Kidney (tissue), 13 donors: ENCODE measurements at regions not wholly inside any gene's neighbourhood (a gene's known extent, or its start where the extent isn't known, plus 50 kb on each side); places are given as distances from the start of the nearest gene placed in this dataset.

ENCODE experiments used
- DNase-seq, 5 donors: peaks; one replicate each; pipeline ENCODE4 v3.0.0-alpha.2; 2013 to 2020
- FAIRE-seq: peaks from 2 replicates; lab custom pipeline; 2012; peaks lifted over from hg19 to GRCh38; lab: Jason Lieb, UNC
- H3K27ac ChIP-seq, 2 donors: one replicate each; pipeline ENCODE4 v1.7.0; 2013; ENCODE audit warnings: low read depth in 2 of 2, low read length in 2 of 2, inconsistent platforms in 1 of 2
- H3K27me3 ChIP-seq: one replicate; pipeline ENCODE4 v1.7.1; 2013; ENCODE audit warnings: low read length, inconsistent platforms; ENCODE audit not compliant: control insufficient read depth, insufficient read depth
- H3K36me3 ChIP-seq, 3 donors: one replicate each; pipeline versions ENCODE4 v1.7.0 to v1.7.1; 2013; ENCODE audit warnings: low read length in 3 of 3, control low read depth in 1 of 3, inconsistent platforms in 1 of 3; ENCODE audit not compliant: insufficient read depth in 3 of 3, control insufficient read depth in 2 of 3
- H3K4me1 ChIP-seq, 3 donors: one replicate each; pipeline versions ENCODE4 v1.7.0 to v1.7.1; 2013; ENCODE audit warnings: low read length in 3 of 3, inconsistent platforms in 1 of 3, low read depth in 1 of 3; ENCODE audit not compliant: control insufficient read depth in 2 of 3, insufficient read depth in 2 of 3
- H3K4me3 ChIP-seq, 3 donors: one replicate each; pipeline versions ENCODE4 v1.7.0 to v1.8.1; 2013; ENCODE audit warnings: low read length in 3 of 3, control low read depth in 1 of 3, inconsistent platforms in 1 of 3
- H3K9ac ChIP-seq, 3 donors: one replicate each; pipeline versions ENCODE4 v1.7.0 to v1.7.1; 2013; ENCODE audit warnings: low read length in 3 of 3, control low read depth in 1 of 3, inconsistent platforms in 1 of 3
- H3K9me3 ChIP-seq, 3 donors: one replicate each; pipeline versions ENCODE4 v1.7.0 to v1.7.1; 2013; ENCODE audit warnings: low read length in 3 of 3, control low read depth in 1 of 3, inconsistent platforms in 1 of 3; ENCODE audit not compliant: control insufficient read depth in 2 of 3, insufficient read depth in 1 of 3
- intact Hi-C: fragments of 100-400 bp; cut with DNase I; formaldehyde crosslinking; loops from one replicate; pipeline ENCODE4 v1.11.1; 2022
- TF ChIP-seq, protein P1 (sequence below): IDR thresholded peaks from 3 replicates; pipeline ENCODE4 v1.5.1; 2012; ENCODE audit warnings: mild to moderate bottlenecking, moderate library complexity, borderline replicate concordance; ENCODE audit not compliant: insufficient read depth; ENCODE audit errors: extremely low read depth
- donor health status: control.
- donor health status: control.
- donor health status: control.
- donor health status: control.
- donor health status: control.
- donor health status: DM: yes; HTN: yes; CAD: no.
- donor health status: Normal renal cell carcinoma (clear cell type).

DNA sequence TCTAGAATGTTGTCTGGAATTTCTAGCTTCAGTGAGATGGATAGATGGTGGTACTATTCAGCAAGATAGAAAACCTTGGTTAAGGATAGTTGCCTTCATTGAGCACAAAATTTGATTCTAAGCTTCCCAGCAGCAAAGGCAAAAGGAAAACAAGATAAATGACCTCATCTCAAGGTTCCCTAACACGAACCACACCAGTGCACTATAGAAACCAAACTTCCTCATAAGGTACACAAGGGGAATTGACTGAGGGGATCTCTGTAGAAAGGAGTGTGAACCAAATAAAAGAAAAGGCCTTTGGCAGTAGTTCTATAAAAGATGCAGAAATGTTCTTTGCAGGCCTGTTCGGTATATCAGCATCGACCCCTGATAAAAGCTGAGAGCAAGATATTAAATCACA is 288.9 kb downstream of the SHQ1 start:
- Histone ChIP-seq H3K9me3 (no peaks in the 10 kb centered on the region), H3K27ac (no peak overlapping the region), H3K4me1 (no peaks in the 10 kb centered on the region), H3K9ac (no peak overlapping the region), H3K36me3 (no peaks in the 10 kb centered on the region), H3K4me3 (no peak overlapping the region), H3K27me3 (no peaks in the 10 kb centered on the region)
- no peak for FAIRE-seq
- intact Hi-C loops = no loop called here
- DNase-seq = no peak
- TF ChIP-seq, protein P1, sequence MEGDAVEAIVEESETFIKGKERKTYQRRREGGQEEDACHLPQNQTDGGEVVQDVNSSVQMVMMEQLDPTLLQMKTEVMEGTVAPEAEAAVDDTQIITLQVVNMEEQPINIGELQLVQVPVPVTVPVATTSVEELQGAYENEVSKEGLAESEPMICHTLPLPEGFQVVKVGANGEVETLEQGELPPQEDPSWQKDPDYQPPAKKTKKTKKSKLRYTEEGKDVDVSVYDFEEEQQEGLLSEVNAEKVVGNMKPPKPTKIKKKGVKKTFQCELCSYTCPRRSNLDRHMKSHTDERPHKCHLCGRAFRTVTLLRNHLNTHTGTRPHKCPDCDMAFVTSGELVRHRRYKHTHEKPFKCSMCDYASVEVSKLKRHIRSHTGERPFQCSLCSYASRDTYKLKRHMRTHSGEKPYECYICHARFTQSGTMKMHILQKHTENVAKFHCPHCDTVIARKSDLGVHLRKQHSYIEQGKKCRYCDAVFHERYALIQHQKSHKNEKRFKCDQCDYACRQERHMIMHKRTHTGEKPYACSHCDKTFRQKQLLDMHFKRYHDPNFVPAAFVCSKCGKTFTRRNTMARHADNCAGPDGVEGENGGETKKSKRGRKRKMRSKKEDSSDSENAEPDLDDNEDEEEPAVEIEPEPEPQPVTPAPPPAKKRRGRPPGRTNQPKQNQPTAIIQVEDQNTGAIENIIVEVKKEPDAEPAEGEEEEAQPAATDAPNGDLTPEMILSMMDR = no peak

DNA sequence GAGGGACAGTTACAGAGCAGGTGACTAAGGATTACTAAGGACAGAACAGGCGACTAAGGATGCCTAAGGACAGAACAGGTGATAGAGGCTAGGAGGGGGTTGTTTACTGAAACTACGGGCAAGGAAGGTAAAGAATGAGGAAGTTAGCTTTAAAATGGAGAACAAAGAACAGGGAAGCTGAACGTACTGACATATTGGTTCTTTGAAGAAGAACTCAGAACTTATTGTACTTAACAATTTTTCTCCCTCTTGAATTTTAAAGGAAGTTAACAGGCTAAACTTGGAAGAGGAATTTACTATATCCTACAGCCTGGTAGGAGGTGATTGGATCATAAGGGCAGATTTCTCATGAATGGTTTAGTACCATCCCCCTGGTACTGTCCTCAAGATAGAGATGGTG is 290.2 kb downstream of the SHQ1 start:
- intact Hi-C loops = no loop called here
- no peaks in the 10 kb centered on the region for H3K4me1 ChIP-seq
- H3K36me3 ChIP-seq = no peaks in the 10 kb centered on the region
- TF ChIP-seq, protein P1 = no peak
- no peak overlapping the region for H3K27ac ChIP-seq
- no peak overlapping the region for H3K9ac ChIP-seq
- H3K4me3 ChIP-seq = no peak overlapping the region
- H3K27me3 ChIP-seq = no peaks in the 10 kb centered on the region
- no peaks in the 10 kb centered on the region for H3K9me3 ChIP-seq
- no peak for FAIRE-seq
- DNase-seq = no peak

DNA sequence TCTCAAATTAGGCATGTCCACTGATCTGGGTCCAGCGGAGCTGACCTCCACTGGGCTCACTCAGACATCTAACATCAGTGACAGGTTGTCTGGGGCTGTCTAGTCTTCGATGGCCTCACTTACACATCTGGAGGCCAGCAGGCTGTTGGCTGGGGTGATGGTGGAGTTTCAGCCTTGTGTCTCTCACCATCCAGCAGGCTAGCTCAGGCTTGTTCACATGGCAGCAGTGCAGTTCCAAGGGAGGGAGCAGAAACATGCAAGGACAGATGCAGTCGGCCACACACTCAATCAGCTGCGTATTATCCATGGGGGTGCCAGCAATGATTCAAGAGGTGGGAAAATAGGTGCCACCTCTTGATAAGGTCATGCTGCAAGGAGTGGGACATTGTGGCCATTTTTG is 292.5 kb downstream of the SHQ1 start:
- Histone ChIP-seq H3K27ac (no peak overlapping the region), H3K9me3 (no peaks in the 10 kb centered on the region), H3K36me3 (no peaks in the 10 kb centered on the region), H3K4me3 (no peak overlapping the region), H3K27me3 (no peaks in the 10 kb centered on the region), H3K4me1 (no peaks in the 10 kb centered on the region), H3K9ac (no peak overlapping the region)
- TF ChIP-seq, protein P1 = no peak
- no peak for DNase-seq
- FAIRE-seq = no peak
- intact Hi-C loops = no loop called here

DNA sequence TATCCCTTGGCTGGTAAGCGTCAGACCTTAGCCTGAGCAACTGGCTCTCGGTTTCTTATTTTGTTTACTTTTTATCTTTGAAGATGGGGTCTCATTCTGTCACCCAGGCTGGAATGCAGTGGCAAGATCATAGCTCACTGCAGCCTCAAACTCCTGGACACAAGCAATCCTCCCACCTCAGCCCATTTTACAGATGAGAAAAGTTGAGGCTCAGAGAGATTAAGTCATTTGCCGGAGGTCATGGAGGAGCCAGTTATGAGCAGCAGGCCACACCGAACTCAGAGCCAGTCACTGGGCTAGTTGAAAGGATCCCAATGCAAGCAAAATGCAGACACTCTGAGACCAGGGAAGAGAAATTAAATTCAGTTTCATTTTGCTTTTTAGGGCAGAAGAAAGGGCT is 293.6 kb downstream of the SHQ1 start:
- Histone ChIP-seq H3K9me3 (no peaks in the 10 kb centered on the region), H3K27me3 (no peaks in the 10 kb centered on the region), H3K27ac (no peak overlapping the region), H3K4me1 (no peaks in the 10 kb centered on the region), H3K36me3 (no peaks in the 10 kb centered on the region), H3K9ac (no peak overlapping the region), H3K4me3 (no peak overlapping the region)
- no peak for FAIRE-seq
- TF ChIP-seq, protein P1 = no peak
- intact Hi-C loops = no loop called here
- no peak for DNase-seq
